ENCODE measurements at regions not wholly inside any gene's neighbourhood (a gene's known extent, or its start where the extent isn't known, plus 50 kb on each side); places are given as distances from the start of the nearest gene placed in this dataset.
"Not testable (repeated sequence)": the region's sequence is repeated elsewhere in the genome, so short reads cannot be mapped to it uniquely, and the experiment has no call there.

DNA sequence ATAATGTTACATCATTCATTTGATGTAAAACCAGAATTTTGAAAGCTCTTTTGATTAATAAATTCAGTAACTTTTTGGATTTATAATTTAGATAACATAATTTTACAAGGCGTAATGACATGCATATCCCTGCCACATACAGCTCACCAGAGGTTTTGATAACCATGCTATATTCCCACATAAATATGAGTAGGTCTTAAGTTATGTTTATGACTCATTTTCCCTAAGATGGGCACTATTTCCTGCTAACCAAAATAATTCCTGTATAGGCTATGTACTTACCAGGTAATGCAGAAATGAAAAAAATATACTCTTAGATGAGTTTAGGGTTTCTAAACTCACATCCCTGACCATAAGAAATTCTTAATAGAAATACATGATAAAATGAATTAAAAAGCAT lies 93.9 kb upstream of the EDIL3 start:
- DNase-seq (ENCODE audit: low spot score) = no peak

DNA sequence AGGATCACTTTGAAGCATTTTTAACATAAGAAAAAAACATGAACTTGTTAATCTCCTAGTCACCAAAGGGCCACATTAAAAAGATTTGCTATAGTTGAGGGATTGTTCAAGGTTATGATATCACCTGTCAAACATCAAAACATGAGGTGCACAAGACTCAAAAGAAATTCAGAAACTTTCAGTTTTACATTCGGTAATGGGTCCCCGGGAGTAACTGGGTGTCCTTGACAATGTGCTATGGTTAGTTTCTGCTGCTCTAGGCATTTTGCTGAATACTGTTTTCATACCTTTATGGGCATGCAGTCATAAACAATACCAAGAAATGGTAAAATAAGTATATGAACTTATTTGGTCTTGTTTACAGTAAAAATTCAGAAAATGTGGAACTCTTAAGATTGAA lies 92.8 kb upstream of the EDIL3 start:
- no peak for DNase-seq (ENCODE audit: low spot score)

DNA sequence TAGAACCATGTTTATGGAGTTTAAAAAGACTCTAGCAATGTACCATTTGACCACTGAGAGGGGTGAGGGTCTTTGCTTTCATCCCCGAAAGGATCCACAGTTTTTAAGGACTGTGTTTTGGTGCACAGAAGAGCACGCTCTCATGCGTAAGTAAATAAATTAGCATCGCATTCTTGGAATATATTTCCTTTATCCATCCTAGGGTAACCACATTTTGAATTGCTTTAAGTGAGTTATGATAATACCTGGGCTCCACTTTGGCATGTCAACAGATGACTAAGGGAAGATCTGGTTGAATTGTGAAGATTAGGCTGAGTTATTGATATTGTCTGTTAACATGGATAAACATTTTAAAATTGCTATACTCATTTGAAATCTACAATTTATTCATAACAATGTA lies 89.4 kb upstream of the EDIL3 start:
- no peak for DNase-seq (ENCODE audit: low spot score)

DNA sequence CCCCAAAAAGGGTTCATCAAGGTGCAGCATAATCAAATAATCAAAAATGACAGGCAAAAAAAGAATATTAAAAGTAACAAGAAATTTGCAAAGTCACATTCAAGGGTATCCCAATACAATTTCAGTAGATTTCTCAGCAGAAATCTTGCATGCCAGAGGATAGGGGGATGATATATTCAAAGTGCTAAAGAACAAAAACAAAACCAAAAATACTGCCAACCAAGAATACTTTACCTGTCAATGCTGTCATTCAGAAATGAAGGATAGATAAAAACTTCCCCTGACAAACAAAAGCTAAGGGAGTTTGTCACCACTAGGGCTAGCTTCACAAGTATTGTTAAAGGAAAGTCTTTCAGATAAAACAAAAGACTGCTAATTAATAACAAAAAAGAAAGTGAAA lies 68.7 kb upstream of the EDIL3 start:
- no peak for DNase-seq (ENCODE audit: low spot score)

DNA sequence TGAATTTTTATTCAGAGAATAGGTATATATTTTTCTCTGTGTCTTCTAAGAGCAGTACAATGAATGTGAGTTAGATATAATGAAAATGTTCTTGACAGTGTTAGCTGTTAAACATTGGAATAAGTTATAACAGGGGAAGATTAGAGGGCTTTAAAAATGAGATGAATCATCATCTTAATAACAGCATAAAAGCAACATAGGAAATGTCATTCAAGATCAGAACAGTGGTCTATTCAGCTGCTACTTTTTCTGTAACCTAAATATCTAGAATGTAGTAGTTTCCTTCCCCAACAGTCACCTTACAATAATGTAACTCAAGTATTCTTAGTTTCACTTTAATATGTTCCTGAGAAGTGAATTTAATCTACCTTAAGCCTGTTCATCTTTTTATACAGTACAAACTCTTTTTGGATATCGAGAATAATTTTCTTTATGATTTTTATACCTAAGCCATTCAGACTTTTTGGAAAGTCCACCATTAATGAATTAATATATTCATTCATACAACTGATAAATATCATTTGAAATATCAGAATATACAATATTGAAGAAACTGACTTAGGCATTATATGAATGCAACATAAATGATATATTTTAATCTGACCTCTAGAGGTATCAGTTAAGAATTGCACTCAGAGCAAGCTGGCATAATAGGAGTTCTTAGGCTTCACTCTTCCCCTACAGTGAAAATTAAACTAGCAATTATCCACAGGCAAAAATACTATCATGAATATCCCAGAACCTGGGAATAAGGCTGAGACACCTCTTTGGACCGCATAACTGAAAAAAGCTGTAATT lies 66.1 kb upstream of the EDIL3 start:
- DNase-seq (ENCODE audit: low spot score) = no peak

DNA sequence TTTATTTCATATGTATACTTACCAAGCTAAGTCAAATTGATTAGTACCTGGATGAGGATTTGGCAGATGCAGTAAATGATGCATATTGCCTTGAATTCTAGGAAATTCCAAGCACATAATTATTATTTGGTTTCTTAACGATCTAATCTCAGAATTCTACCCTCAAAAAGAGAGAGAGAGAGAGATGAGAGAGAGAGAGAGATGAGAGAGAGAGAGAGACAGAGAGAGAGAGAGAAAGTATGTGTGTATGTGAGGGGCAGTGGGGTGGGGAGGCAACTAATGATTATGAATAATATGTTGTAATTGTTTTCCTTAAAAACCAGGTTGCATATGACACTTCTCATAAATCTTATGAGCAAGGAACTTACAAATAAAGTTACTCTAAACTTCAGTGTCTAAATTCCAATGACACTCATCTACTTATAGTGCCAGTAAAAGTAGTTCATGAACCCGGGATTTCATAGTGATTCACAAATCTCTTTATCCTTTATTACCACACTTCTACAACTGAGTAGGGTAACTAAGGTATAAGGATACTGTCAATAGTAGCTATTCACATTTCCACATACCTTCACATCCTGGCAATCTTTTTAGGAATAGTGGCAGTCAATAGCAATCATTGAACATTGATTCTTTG lies 60.5 kb upstream of the EDIL3 start:
- DNase-seq (ENCODE audit: low spot score) = no peak

DNA sequence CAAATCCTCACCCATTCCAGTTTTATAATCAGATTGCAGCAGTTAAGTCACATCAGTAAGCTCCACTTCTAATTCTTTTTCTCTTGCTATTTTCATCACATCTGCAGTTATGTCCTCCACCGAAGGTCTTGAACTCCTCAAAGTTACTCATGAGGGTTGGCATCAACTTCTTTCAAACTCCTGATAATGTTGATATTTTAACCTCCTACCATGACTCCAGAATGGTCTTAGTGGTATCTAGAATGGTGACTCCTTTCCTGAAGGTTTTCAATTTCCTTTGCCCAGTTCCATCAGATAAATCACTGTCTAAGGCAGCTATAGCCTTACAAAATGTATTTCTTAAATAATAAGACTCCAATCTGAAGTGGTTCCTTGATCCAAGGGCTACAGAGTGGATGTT lies 53.8 kb upstream of the EDIL3 start:
- DNase-seq (ENCODE audit: low spot score) = no peak

DNA sequence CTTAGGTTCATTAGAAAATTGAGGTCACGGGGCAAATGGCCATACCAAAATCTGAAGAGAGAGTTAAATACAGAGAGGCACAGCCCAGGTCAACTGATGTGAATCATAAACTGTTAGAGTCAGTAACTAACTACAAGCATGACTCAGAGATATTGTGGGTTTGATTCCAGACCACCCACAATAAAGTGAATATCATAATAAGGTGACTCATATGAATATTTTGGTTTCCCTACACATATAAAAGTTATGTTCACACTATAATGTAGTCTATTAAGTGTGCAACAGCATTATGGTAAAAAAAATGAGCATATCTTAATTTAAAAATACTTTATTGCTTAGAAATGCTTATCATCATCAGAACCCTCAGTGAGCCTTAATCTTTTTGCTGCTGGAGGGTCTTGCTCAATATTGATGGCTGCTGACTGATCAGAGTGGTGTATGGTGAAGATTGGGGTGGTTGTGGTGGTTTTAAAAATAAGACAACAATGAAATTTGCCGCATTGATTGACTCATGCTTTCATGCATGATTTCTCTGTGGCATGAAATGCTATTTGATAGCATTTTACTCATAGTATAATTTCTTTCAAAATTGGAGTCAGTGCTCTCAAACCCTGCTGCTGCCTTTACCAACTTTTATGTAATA lies 53.1 kb upstream of the EDIL3 start:
- peak; percentile 83 for DNase-seq (ENCODE audit: low spot score)

DNA sequence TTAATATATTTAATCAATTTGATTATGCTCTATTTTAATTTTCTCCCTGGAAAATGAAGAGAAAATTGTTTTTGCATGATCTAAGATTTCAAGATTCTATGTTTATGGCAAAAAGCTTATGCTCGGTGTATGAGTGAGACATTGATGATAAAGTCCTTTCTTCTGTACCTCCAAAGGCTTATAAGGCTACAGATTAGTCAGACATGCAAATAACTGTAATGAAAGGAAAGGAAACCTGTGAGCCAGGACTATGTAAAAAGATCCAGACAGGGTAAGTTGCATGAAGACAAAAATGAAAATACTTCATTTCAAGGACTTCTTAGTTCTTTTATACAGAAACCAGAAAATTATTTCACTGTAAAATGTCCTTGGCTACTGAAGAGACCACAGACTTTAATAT lies 52.2 kb upstream of the EDIL3 start:
- no peak for DNase-seq (ENCODE audit: low spot score)

DNA sequence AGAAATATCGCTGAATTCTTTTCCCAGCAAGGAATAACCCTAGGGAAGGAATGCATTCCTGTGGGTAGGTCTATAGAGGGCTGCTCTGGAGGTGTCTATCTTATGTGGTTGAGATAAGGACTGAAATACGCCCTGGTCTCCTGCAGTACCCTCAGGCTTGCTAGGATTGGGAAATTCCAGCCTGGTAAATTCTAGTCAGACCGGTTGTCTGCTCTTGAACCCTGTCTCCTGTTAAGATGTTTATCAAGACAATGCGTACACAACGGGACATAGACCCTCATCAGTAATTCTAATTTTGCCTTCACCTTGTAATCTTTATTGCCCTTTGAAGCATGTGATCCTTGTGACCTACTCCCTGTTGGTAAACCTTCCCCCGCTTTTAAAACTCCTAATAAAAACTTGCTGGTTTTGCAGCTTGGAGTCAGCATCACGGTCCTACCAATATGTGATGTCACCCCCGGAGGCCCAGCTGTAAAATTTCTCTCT lies 51.2 kb upstream of the EDIL3 start:
- DNase-seq (ENCODE audit: low spot score) = not testable (repeated sequence)

All from SW480 (cell line).